HepG2 (cell line): ENCODE measurements at regions not wholly inside any gene's neighbourhood (a gene's known extent, or its start where the extent isn't known, plus 50 kb on each side); places are given as distances from the start of the nearest gene placed in this dataset.

Experiments
- ARNT2 ChIP-seq: sonication (generic); formaldehyde crosslinking; IDR thresholded peaks from 2 replicates; pipeline ENCODE4 v1.8.0; 2022; ENCODE audit warnings: mild to moderate bottlenecking, low read depth, missing genetic modification reagents, moderate library complexity
- FOXK2 ChIP-seq: fragments of 450-650 bp; IDR thresholded peaks from 2 replicates; pipeline ENCODE4 v1.6.1; 2016
- HNF4G ChIP-seq, 2 experiments: sonication (generic) in 1 of 2; formaldehyde crosslinking in 1 of 2; IDR thresholded peaks; 2 replicates each; pipeline versions ENCODE4 v1.4.0 to v1.6.1; 2011 to 2020; ENCODE audit warnings: borderline replicate concordance in 2 of 2, low read depth in 2 of 2, mild to moderate bottlenecking in 2 of 2, low read length in 1 of 2, missing genetic modification reagents in 1 of 2, moderate library complexity in 1 of 2
- LCORL ChIP-seq, 2 experiments: fragments of 450-650 bp in 1 of 2; sonication (generic) in 1 of 2; formaldehyde crosslinking in 1 of 2; IDR thresholded peaks; 2 replicates each; pipeline versions ENCODE4 v1.5.0 to v1.6.1; 2017 to 2020; ENCODE audit warnings: antibody characterized with exemption in 1 of 2, missing genetic modification reagents in 1 of 2
- NR2F2 ChIP-seq: IDR thresholded peaks from 2 replicates; pipeline ENCODE4 v1.6.1; 2012; ENCODE audit warnings: low read depth, inconsistent platforms, borderline replicate concordance
- RBFOX2 ChIP-seq: fragments of 200-400 bp; formaldehyde crosslinking; IDR thresholded peaks from 2 replicates; pipeline ENCODE4 v1.6.1; 2017; ENCODE audit warnings: low read depth, mild to moderate bottlenecking, low read length
- RELA ChIP-seq: sonication (generic); formaldehyde crosslinking; IDR thresholded peaks from 2 replicates; pipeline ENCODE4 v1.4.0; 2020; ENCODE audit warnings: missing genetic modification reagents
- SMAD3 ChIP-seq: sonication (generic); formaldehyde crosslinking; IDR thresholded peaks from 2 replicates; pipeline ENCODE4 v1.4.0; 2020; ENCODE audit warnings: missing genetic modification reagents
- SMC3 ChIP-seq: IDR thresholded peaks from 2 replicates; pipeline ENCODE4 v1.6.1; 2011; ENCODE audit warnings: low read length, improper control_type of control experiment
- SOX5 ChIP-seq: IDR thresholded peaks from 2 replicates; pipeline ENCODE4 v1.6.1; 2016; ENCODE audit warnings: borderline replicate concordance
- TEAD3 ChIP-seq: optimal IDR thresholded peaks from 2 replicates; pipeline ENCODE3; 2016; ENCODE audit warnings: borderline replicate concordance
- TOE1 ChIP-seq: sonication (generic); formaldehyde crosslinking; IDR thresholded peaks from 2 replicates; pipeline ENCODE4 v1.4.0; 2020; ENCODE audit warnings: mild to moderate bottlenecking, missing genetic modification reagents
- ZFAT ChIP-seq: sonication (generic); formaldehyde crosslinking; conservative IDR thresholded peaks from 2 replicates; pipeline ENCODE4 v1.8.1; 2023; ENCODE audit warnings: missing genetic modification reagents, inconsistent platforms
- ZFP36L1 ChIP-seq: sonication (generic); formaldehyde crosslinking; IDR thresholded peaks from 2 replicates; pipeline ENCODE4 v1.8.0; 2022; ENCODE audit warnings: mild to moderate bottlenecking, missing genetic modification reagents, moderate library complexity
- ZNF335 ChIP-seq: sonication (generic); formaldehyde crosslinking; IDR thresholded peaks from 2 replicates; pipeline ENCODE4 v1.4.0; 2020; ENCODE audit warnings: missing genetic modification reagents
- ZNF362 ChIP-seq: sonication (generic); formaldehyde crosslinking; IDR thresholded peaks from 2 replicates; pipeline ENCODE4 v1.4.0; 2020; ENCODE audit warnings: missing genetic modification reagents, mild to moderate bottlenecking, borderline replicate concordance
- ZNF569 ChIP-seq: sonication (generic); formaldehyde crosslinking; IDR thresholded peaks from 2 replicates; pipeline ENCODE4 v1.5.0; 2020; ENCODE audit warnings: mild to moderate bottlenecking, missing genetic modification reagents, moderate library complexity, borderline replicate concordance
- ZNF776 ChIP-seq: sonication (generic); formaldehyde crosslinking; IDR thresholded peaks from 2 replicates; pipeline ENCODE4 v1.4.0; 2020; ENCODE audit warnings: mild to moderate bottlenecking, missing genetic modification reagents
- ZNF841 ChIP-seq: sonication (generic); formaldehyde crosslinking; IDR thresholded peaks from 2 replicates; pipeline ENCODE4 v1.8.1; 2023; ENCODE audit warnings: missing genetic modification reagents, borderline replicate concordance
- TF ChIP-seq, protein P1 (sequence below): sonication (generic); formaldehyde crosslinking; IDR thresholded peaks from 2 replicates; pipeline ENCODE4 v1.5.0; 2020; ENCODE audit warnings: mild to moderate bottlenecking, missing genetic modification reagents
- TF ChIP-seq, protein P2 (sequence below): IDR thresholded peaks from 2 replicates; pipeline ENCODE4 v1.6.1; 2016; ENCODE audit warnings: low read depth, missing genetic modification reagents, missing compliant biosample characterization

- TF ChIP-seq, protein P1, sequence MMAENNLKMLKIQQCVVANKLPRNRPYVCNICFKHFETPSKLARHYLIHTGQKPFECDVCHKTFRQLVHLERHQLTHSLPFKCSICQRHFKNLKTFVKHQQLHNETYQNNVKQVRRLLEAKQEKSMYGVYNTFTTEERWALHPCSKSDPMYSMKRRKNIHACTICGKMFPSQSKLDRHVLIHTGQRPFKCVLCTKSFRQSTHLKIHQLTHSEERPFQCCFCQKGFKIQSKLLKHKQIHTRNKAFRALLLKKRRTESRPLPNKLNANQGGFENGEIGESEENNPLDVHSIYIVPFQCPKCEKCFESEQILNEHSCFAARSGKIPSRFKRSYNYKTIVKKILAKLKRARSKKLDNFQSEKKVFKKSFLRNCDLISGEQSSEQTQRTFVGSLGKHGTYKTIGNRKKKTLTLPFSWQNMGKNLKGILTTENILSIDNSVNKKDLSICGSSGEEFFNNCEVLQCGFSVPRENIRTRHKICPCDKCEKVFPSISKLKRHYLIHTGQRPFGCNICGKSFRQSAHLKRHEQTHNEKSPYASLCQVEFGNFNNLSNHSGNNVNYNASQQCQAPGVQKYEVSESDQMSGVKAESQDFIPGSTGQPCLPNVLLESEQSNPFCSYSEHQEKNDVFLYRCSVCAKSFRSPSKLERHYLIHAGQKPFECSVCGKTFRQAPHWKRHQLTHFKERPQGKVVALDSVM (CRISPR knock-in tag) = peak; percentile 4; the same call in 1 of the 2 replicates
- TF ChIP-seq ZNF335 (peak; percentile 67; the same call in 1 of the 2 replicates), ARNT2 (peak; percentile 74; the same call in 1 of the 2 replicates), ZNF569 (peak; percentile 85; the same call in 1 of the 2 replicates), TEAD3 (peak; percentile 99), SOX5 (CRISPR knock-in tag) (peak; percentile 99), ZNF362 (CRISPR knock-in tag) (peak; percentile 91), FOXK2 (peak; percentile 77), ZNF776 (CRISPR knock-in tag) (no peak), TOE1 (peak; percentile 81; the same call in 1 of the 2 replicates), ZFP36L1 (CRISPR knock-in tag) (no peak), LCORL (IDR thresholded peaks at IDR 0.05) (peak; percentile 94), LCORL (CRISPR knock-in tag; IDR thresholded peaks at IDR 0.05) (peak; percentile 91), SMC3 (peak; percentile 62), NR2F2 (peak; percentile 94), RBFOX2 (peak; percentile 78), SMAD3 (peak; percentile 97; the same call in 1 of the 2 replicates), HNF4G (IDR thresholded peaks at IDR 0.05; ENCODE audit: borderline replicate concordance, low read depth, low read length) (peak; percentile 86), HNF4G (CRISPR knock-in tag; IDR thresholded peaks at IDR 0.05; ENCODE audit: borderline replicate concordance, low read depth) (0 out of 2 replicates have a peak, but pooled peaks have one; percentile 30), ZFAT (CRISPR knock-in tag) (0 out of 2 replicates have a peak, but pooled peaks have one; percentile 30), RELA (CRISPR knock-in tag) (peak; percentile 91; the same call in 1 of the 2 replicates), ZNF841 (CRISPR knock-in tag) (no peak)
- TF ChIP-seq, protein P2, sequence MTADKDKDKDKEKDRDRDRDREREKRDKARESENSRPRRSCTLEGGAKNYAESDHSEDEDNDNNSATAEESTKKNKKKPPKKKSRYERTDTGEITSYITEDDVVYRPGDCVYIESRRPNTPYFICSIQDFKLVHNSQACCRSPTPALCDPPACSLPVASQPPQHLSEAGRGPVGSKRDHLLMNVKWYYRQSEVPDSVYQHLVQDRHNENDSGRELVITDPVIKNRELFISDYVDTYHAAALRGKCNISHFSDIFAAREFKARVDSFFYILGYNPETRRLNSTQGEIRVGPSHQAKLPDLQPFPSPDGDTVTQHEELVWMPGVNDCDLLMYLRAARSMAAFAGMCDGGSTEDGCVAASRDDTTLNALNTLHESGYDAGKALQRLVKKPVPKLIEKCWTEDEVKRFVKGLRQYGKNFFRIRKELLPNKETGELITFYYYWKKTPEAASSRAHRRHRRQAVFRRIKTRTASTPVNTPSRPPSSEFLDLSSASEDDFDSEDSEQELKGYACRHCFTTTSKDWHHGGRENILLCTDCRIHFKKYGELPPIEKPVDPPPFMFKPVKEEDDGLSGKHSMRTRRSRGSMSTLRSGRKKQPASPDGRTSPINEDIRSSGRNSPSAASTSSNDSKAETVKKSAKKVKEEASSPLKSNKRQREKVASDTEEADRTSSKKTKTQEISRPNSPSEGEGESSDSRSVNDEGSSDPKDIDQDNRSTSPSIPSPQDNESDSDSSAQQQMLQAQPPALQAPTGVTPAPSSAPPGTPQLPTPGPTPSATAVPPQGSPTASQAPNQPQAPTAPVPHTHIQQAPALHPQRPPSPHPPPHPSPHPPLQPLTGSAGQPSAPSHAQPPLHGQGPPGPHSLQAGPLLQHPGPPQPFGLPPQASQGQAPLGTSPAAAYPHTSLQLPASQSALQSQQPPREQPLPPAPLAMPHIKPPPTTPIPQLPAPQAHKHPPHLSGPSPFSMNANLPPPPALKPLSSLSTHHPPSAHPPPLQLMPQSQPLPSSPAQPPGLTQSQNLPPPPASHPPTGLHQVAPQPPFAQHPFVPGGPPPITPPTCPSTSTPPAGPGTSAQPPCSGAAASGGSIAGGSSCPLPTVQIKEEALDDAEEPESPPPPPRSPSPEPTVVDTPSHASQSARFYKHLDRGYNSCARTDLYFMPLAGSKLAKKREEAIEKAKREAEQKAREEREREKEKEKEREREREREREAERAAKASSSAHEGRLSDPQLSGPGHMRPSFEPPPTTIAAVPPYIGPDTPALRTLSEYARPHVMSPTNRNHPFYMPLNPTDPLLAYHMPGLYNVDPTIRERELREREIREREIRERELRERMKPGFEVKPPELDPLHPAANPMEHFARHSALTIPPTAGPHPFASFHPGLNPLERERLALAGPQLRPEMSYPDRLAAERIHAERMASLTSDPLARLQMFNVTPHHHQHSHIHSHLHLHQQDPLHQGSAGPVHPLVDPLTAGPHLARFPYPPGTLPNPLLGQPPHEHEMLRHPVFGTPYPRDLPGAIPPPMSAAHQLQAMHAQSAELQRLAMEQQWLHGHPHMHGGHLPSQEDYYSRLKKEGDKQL = peak; percentile 94
These were observed 113.7 kb upstream of the LOC128125822 start (continued) for GRCh38 chr6:63458480-63459115.
